ENCODE measurements at regions not wholly inside any gene's neighbourhood (a gene's known extent, or its start where the extent isn't known, plus 50 kb on each side); places are given as distances from the start of the nearest gene placed in this dataset.

GRCh38 chr3:99355465-99355864 is 282.9 kb upstream of the COL8A1 start:
- no TSS peak for BruUV-seq (replicated peaks)
- POLR2A ChIA-PET: interaction anchor here (0.6 kb wide), 1 partner anchor 50 kb away, joined by 3 read pairs; no protein-coding TSS in a partner anchor
- Mint-ChIP-seq H3K36me3 (ENCODE audit: insufficient read depth, unreplicated experiment) (peaks cover 6% of the 10 kb centered on the region), H3K4me3 (ENCODE audit: unreplicated experiment) (no peak overlapping the region), H3K27ac (ENCODE audit: low read depth, unreplicated experiment) (no peak overlapping the region), H3K9me3 (ENCODE audit: unreplicated experiment) (no peaks in the 10 kb centered on the region), H3K27me3 (ENCODE audit: insufficient read depth, unreplicated experiment) (no peaks in the 10 kb centered on the region), H3K4me1 (ENCODE audit: insufficient read depth, unreplicated experiment) (peaks cover 6% of the 10 kb centered on the region)
- DNase-seq (ENCODE audit: unreplicated experiment): no peak
- intact Hi-C loops (cut with micrococcal nuclease): no loop called here
- TF ChIP-seq CTCF (IDR thresholded peaks at IDR 0.05; ENCODE audit: unreplicated experiment): no peak
- CTCF ChIA-PET: interaction anchor here (1.0 kb wide), 2 partner anchors 12 to 192 kb away, joined by 4 to 6 read pairs; no protein-coding TSS in a partner anchor

- ChIA-PET CTCF (no interaction called here), POLR2A (interaction anchor here (0.8 to 2.1 kb wide), 2 partner anchors 15 to 23 kb away, joined by 3 to 5 read pairs; no protein-coding TSS in a partner anchor)
- TF ChIP-seq CTCF (IDR thresholded peaks at IDR 0.05; ENCODE audit: unreplicated experiment): no peak
- BruUV-seq (replicated peaks): no TSS peak
- no peak overlapping the region for H3K27ac Mint-ChIP-seq (ENCODE audit: low read depth, unreplicated experiment)
- DNase-seq (ENCODE audit: unreplicated experiment): no peak
- H3K4me3 Mint-ChIP-seq (ENCODE audit: unreplicated experiment): no peak overlapping the region
- no peaks in the 10 kb centered on the region for H3K27me3 Mint-ChIP-seq (ENCODE audit: insufficient read depth, unreplicated experiment)
- H3K9me3 Mint-ChIP-seq (ENCODE audit: unreplicated experiment): no peaks in the 10 kb centered on the region
- peaks cover 6% of the 10 kb centered on the region for H3K36me3 Mint-ChIP-seq (ENCODE audit: insufficient read depth, unreplicated experiment)
- peaks cover 6% of the 10 kb centered on the region for H3K4me1 Mint-ChIP-seq (ENCODE audit: insufficient read depth, unreplicated experiment)
- intact Hi-C loops (cut with micrococcal nuclease): no loop called here
These were observed 285.6 kb upstream of the COL8A1 start for GRCh38 chr3:99352811-99353210.

- BruUV-seq (replicated peaks): no TSS peak
- H3K27me3 Mint-ChIP-seq (ENCODE audit: insufficient read depth, unreplicated experiment): no peaks in the 10 kb centered on the region
- H3K4me1 Mint-ChIP-seq (ENCODE audit: insufficient read depth, unreplicated experiment): peaks cover 6% of the 10 kb centered on the region
- intact Hi-C loops (cut with micrococcal nuclease): no loop called here
- TF ChIP-seq CTCF (IDR thresholded peaks at IDR 0.05; ENCODE audit: unreplicated experiment): no peak
- no peak overlapping the region for H3K27ac Mint-ChIP-seq (ENCODE audit: low read depth, unreplicated experiment)
- DNase-seq (ENCODE audit: unreplicated experiment): no peak
- peaks cover 6% of the 10 kb centered on the region for H3K36me3 Mint-ChIP-seq (ENCODE audit: insufficient read depth, unreplicated experiment)
- CTCF ChIA-PET: interaction anchor here (1.2 to 1.6 kb wide), 2 partner anchors 17 to 178 kb away, joined by 4 read pairs; no protein-coding TSS in a partner anchor
- POLR2A ChIA-PET: no interaction called here
- H3K4me3 Mint-ChIP-seq (ENCODE audit: unreplicated experiment): no peak overlapping the region
- H3K9me3 Mint-ChIP-seq (ENCODE audit: unreplicated experiment): no peaks in the 10 kb centered on the region
These were observed 287.3 kb upstream of the COL8A1 start for GRCh38 chr3:99351122-99351521.

- Mint-ChIP-seq H3K36me3 (ENCODE audit: insufficient read depth, unreplicated experiment) (peaks cover 4% of the 10 kb centered on the region), H3K4me1 (ENCODE audit: insufficient read depth, unreplicated experiment) (peaks cover 6% of the 10 kb centered on the region), H3K27me3 (ENCODE audit: insufficient read depth, unreplicated experiment) (no peaks in the 10 kb centered on the region), H3K4me3 (ENCODE audit: unreplicated experiment) (no peak overlapping the region), H3K27ac (ENCODE audit: low read depth, unreplicated experiment) (no peak overlapping the region), H3K9me3 (ENCODE audit: unreplicated experiment) (no peaks in the 10 kb centered on the region)
- ChIA-PET CTCF (interaction anchor here (0.6 kb wide), 1 partner anchor 230 kb away, joined by 3 read pairs; no protein-coding TSS in a partner anchor), POLR2A (interaction anchor here (0.7 kb wide), 1 partner anchor 322 kb away, joined by 4 read pairs; no protein-coding TSS in a partner anchor)
- no peak for DNase-seq (ENCODE audit: unreplicated experiment)
- no TSS peak for BruUV-seq (replicated peaks)
- no peak for TF ChIP-seq CTCF (IDR thresholded peaks at IDR 0.05; ENCODE audit: unreplicated experiment)
- intact Hi-C loops (cut with micrococcal nuclease): no loop called here
These were observed 289.9 kb upstream of the COL8A1 start for GRCh38 chr3:99348451-99348850.

Data from MCF 10A (cell line).